ENCODE measurements at regions not wholly inside any gene's neighbourhood (a gene's known extent, or its start where the extent isn't known, plus 50 kb on each side); places are given as distances from the start of the nearest gene placed in this dataset.

GRCh38 chr19:30305346-30306060 is 66.7 kb upstream of the ZNF536 start:
- TF ChIP-seq CTCF (IDR thresholded peaks at IDR 0.05; ENCODE audit: unreplicated experiment) = no peak
- no peak overlapping the region for H3K4me3 Mint-ChIP-seq (ENCODE audit: unreplicated experiment)
- no peaks in the 10 kb centered on the region for H3K27me3 Mint-ChIP-seq (ENCODE audit: insufficient read depth, unreplicated experiment)
- no peaks in the 10 kb centered on the region for H3K4me1 Mint-ChIP-seq (ENCODE audit: insufficient read depth, unreplicated experiment)
- ChIA-PET CTCF (interaction anchor here (0.6 kb wide), 2 partner anchors 47 to 53 kb away, joined by 3 to 5 read pairs; no protein-coding TSS in a partner anchor), POLR2A (no interaction called here)
- intact Hi-C loops (cut with micrococcal nuclease) = no loop called here
- peaks cover 48% of the 10 kb centered on the region for H3K9me3 Mint-ChIP-seq (ENCODE audit: unreplicated experiment)
- H3K36me3 Mint-ChIP-seq (ENCODE audit: insufficient read depth, unreplicated experiment) = no peaks in the 10 kb centered on the region
- no TSS peak for BruUV-seq (replicated peaks)
- H3K27ac Mint-ChIP-seq (ENCODE audit: low read depth, unreplicated experiment) = no peak overlapping the region
- DNase-seq (ENCODE audit: unreplicated experiment) = no peak

GRCh38 chr19:30307191-30307974 is 64.8 kb upstream of the ZNF536 start:
- peaks cover 40% of the 10 kb centered on the region for H3K9me3 Mint-ChIP-seq (ENCODE audit: unreplicated experiment)
- intact Hi-C loops (cut with micrococcal nuclease) = no loop called here
- no peak overlapping the region for H3K27ac Mint-ChIP-seq (ENCODE audit: low read depth, unreplicated experiment)
- no peaks in the 10 kb centered on the region for H3K36me3 Mint-ChIP-seq (ENCODE audit: insufficient read depth, unreplicated experiment)
- no peaks in the 10 kb centered on the region for H3K4me1 Mint-ChIP-seq (ENCODE audit: insufficient read depth, unreplicated experiment)
- CTCF ChIA-PET = interaction anchor here (0.7 kb wide), 4 partner anchors 22 to 97 kb away, joined by 3 to 6 read pairs (median 4); no protein-coding TSS in a partner anchor
- DNase-seq (ENCODE audit: unreplicated experiment) = no peak
- H3K27me3 Mint-ChIP-seq (ENCODE audit: insufficient read depth, unreplicated experiment) = no peaks in the 10 kb centered on the region
- TF ChIP-seq CTCF (IDR thresholded peaks at IDR 0.05; ENCODE audit: unreplicated experiment) = no peak
- BruUV-seq (replicated peaks) = no TSS peak
- no peak overlapping the region for H3K4me3 Mint-ChIP-seq (ENCODE audit: unreplicated experiment)
- POLR2A ChIA-PET = no interaction called here

GRCh38 chr19:30309176-30309575 is 63.0 kb upstream of the ZNF536 start:
- Mint-ChIP-seq H3K27ac (ENCODE audit: low read depth, unreplicated experiment) (no peak overlapping the region), H3K9me3 (ENCODE audit: unreplicated experiment) (peaks cover 40% of the 10 kb centered on the region)
- BruUV-seq (replicated peaks) = no TSS peak

More at GRCh38 chr19:30309176-30309575, 63.0 kb upstream of the ZNF536 start:
- no peak overlapping the region for H3K4me3 Mint-ChIP-seq (ENCODE audit: unreplicated experiment)
- DNase-seq (ENCODE audit: unreplicated experiment) = no peak
- H3K36me3 Mint-ChIP-seq (ENCODE audit: insufficient read depth, unreplicated experiment) = no peaks in the 10 kb centered on the region
- POLR2A ChIA-PET = no interaction called here
- no peaks in the 10 kb centered on the region for H3K27me3 Mint-ChIP-seq (ENCODE audit: insufficient read depth, unreplicated experiment)
- CTCF ChIA-PET = no interaction called here
- no peaks in the 10 kb centered on the region for H3K4me1 Mint-ChIP-seq (ENCODE audit: insufficient read depth, unreplicated experiment)
- no peak for TF ChIP-seq CTCF (IDR thresholded peaks at IDR 0.05; ENCODE audit: unreplicated experiment)
- intact Hi-C loops (cut with micrococcal nuclease) = no loop called here
